Smooth muscle cell of the brain vasculature (primary cell): ENCODE measurements at regions not wholly inside any gene's neighbourhood (a gene's known extent, or its start where the extent isn't known, plus 50 kb on each side); places are given as distances from the start of the nearest gene placed in this dataset.

Experiments used
- DNase-seq: peaks from one replicate; pipeline ENCODE4 v3.0.0-alpha.2; 2012; ENCODE audit warnings: low read depth, low spot score

- DNase-seq: no peak
These were observed 675.1 kb downstream of the SQOR start for GRCh38 chr15:46309914-46310313.

GRCh38 chr15:46312133-46312740 is 677.4 kb downstream of the SQOR start:
- DNase-seq: peak; percentile 2

GRCh38 chr15:46315434-46315833 is 680.6 kb downstream of the SQOR start:
- DNase-seq: no peak

- DNase-seq: no peak
These were observed 681.2 kb downstream of the SQOR start for GRCh38 chr15:46316024-46316423.

- DNase-seq: no peak
These were observed 682.2 kb downstream of the SQOR start for GRCh38 chr15:46317029-46317428.

GRCh38 chr15:46322753-46323152 is 687.9 kb downstream of the SQOR start:
- DNase-seq: no peak

- DNase-seq: no peak
These were observed 691.3 kb downstream of the SQOR start for GRCh38 chr15:46326173-46326572.

GRCh38 chr15:46328821-46329220 is 694.0 kb downstream of the SQOR start:
- no peak for DNase-seq

- no peak for DNase-seq
These were observed 695.0 kb downstream of the SQOR start for GRCh38 chr15:46329876-46330275.

GRCh38 chr15:46331546-46331945 is 696.7 kb downstream of the SQOR start:
- no peak for DNase-seq

- no peak for DNase-seq
These were observed 708.5 kb downstream of the SQOR start for GRCh38 chr15:46343196-46343935.

GRCh38 chr15:46344115-46344724 is 709.4 kb downstream of the SQOR start:
- no peak for DNase-seq

GRCh38 chr15:46344915-46345314 is 710.1 kb downstream of the SQOR start:
- no peak for DNase-seq

- no peak for DNase-seq
These were observed 719.6 kb downstream of the SQOR start for GRCh38 chr15:46354443-46354842.

- DNase-seq: no peak
These were observed 730.7 kb downstream of the SQOR start for GRCh38 chr15:46365572-46365971.

- no peak for DNase-seq
These were observed 731.7 kb downstream of the SQOR start for GRCh38 chr15:46366360-46367007.

GRCh38 chr15:46383978-46384377 is 749.1 kb downstream of the SQOR start:
- DNase-seq: no peak

- DNase-seq: no peak
These were observed 751.5 kb downstream of the SQOR start for GRCh38 chr15:46386356-46386755.

GRCh38 chr15:46389739-46390138 is 754.9 kb downstream of the SQOR start:
- no peak for DNase-seq

GRCh38 chr15:46394463-46394862 is 759.6 kb downstream of the SQOR start:
- no peak for DNase-seq

GRCh38 chr15:46408312-46408711 is 773.5 kb downstream of the SQOR start:
- DNase-seq: no peak

GRCh38 chr15:46409841-46410301 is 775.0 kb downstream of the SQOR start:
- no peak for DNase-seq
